ENCODE measurements at regions not wholly inside any gene's neighbourhood (a gene's known extent, or its start where the extent isn't known, plus 50 kb on each side); places are given as distances from the start of the nearest gene placed in this dataset.

DNA sequence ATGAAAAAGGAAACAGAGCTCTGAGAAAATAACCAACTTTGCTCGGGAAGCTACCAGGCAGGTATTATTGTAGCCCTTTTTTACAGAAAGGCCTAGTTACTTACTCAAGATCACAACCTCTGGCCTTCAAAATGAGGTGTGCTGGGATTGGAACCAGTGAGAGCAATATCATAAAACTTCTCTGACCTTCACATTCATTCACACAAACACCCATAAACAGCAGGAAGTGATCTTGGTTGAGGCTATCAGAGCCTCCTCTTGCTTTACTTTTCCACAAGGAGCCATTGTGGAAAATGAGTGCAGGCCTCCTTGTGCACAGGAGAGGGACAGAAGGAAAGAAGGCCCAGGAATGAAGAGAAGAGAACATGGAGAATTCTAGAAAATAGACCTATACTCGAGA is 204.5 kb upstream of the NPVF start:
- no peak for TF ChIP-seq CTCF (IDR thresholded peaks at IDR 0.05)
- H3K4me1 Mint-ChIP-seq (ENCODE audit: low read depth), result peaks cover 22% of the 10 kb centered on the region
- no peak overlapping the region for H3K27ac Mint-ChIP-seq (ENCODE audit: unreplicated experiment)
- no peak overlapping the region for H3K4me3 Mint-ChIP-seq (ENCODE audit: unreplicated experiment)
- no peak for DNase-seq (ENCODE audit: low spot score)
- H3K36me3 Mint-ChIP-seq (ENCODE audit: low read depth), result no peaks in the 10 kb centered on the region
- peaks cover 4% of the 10 kb centered on the region for H3K27me3 Mint-ChIP-seq (ENCODE audit: low read depth)
- no peaks in the 10 kb centered on the region for H3K9me3 Mint-ChIP-seq (ENCODE audit: low read depth)

GRCh38 chr7:25436413-25436812 is 208.1 kb upstream of the NPVF start:
- H3K9me3 Mint-ChIP-seq (ENCODE audit: low read depth), result peaks cover 33% of the 10 kb centered on the region
- TF ChIP-seq CTCF (IDR thresholded peaks at IDR 0.05), result no peak
- DNase-seq (ENCODE audit: low spot score), result no peak

DNA sequence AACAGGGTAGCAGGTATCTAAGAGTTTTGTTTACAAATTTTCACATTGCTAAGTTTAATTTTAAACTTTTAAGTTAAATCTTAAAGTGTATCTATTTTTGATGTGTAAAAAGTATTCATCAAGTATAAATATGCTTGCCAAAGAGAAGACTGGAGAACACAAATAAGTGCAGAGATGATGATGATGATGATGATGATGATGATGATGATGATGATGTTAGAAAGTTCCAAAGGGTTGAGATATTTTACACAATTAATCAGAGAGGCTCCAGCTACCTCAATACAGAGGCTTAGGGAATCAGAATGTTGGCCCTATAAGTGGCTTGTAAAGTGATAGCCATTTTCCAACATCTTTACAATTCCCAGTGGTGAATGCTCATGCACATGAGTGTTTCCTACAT is 209.0 kb upstream of the NPVF start:
- TF ChIP-seq CTCF (IDR thresholded peaks at IDR 0.05), result no peak
- H3K4me3 Mint-ChIP-seq (ENCODE audit: unreplicated experiment), result no peak overlapping the region
- DNase-seq (ENCODE audit: low spot score), result no peak
- H3K36me3 Mint-ChIP-seq (ENCODE audit: low read depth), result peaks cover 19% of the 10 kb centered on the region
- H3K27ac Mint-ChIP-seq (ENCODE audit: unreplicated experiment), result no peak overlapping the region
- peaks cover 41% of the 10 kb centered on the region for H3K9me3 Mint-ChIP-seq (ENCODE audit: low read depth)
- peaks cover 4% of the 10 kb centered on the region for H3K27me3 Mint-ChIP-seq (ENCODE audit: low read depth)
- H3K4me1 Mint-ChIP-seq (ENCODE audit: low read depth), result peaks cover 8% of the 10 kb centered on the region

More at GRCh38 chr7:25436413-25436812, 208.1 kb upstream of the NPVF start:
- H3K4me1 Mint-ChIP-seq (ENCODE audit: low read depth), result peaks cover 8% of the 10 kb centered on the region
- peaks cover 4% of the 10 kb centered on the region for H3K27me3 Mint-ChIP-seq (ENCODE audit: low read depth)
- no peak overlapping the region for H3K4me3 Mint-ChIP-seq (ENCODE audit: unreplicated experiment)
- H3K36me3 Mint-ChIP-seq (ENCODE audit: low read depth), result peaks cover 15% of the 10 kb centered on the region
- H3K27ac Mint-ChIP-seq (ENCODE audit: unreplicated experiment), result no peak overlapping the region

DNA sequence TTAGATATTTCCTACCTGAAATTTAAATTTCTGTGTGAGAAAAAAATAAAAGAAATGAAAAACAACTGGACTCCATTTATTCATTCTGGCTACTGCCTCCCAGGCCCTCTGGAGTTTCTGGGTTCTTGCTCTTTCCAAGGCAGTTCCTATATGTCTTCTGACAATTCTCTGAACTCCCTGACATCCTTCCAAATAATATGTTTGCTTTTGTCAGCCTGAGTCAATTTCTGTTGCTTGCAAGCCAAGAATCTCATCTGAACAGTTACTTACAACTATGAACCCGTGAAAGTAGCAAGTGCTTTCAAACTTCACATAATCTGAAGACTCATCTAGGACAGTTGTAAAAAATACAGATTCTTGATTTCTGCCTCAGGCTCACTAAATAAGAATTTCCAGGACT is 216.7 kb upstream of the NPVF start:
- no peak for DNase-seq (ENCODE audit: low spot score)
- no peaks in the 10 kb centered on the region for H3K4me1 Mint-ChIP-seq (ENCODE audit: low read depth)
- no peak overlapping the region for H3K27ac Mint-ChIP-seq (ENCODE audit: unreplicated experiment)
- TF ChIP-seq CTCF (IDR thresholded peaks at IDR 0.05), result no peak
- no peak overlapping the region for H3K4me3 Mint-ChIP-seq (ENCODE audit: unreplicated experiment)
- peaks cover 40% of the 10 kb centered on the region for H3K9me3 Mint-ChIP-seq (ENCODE audit: low read depth)
- H3K27me3 Mint-ChIP-seq (ENCODE audit: low read depth), result no peaks in the 10 kb centered on the region
- H3K36me3 Mint-ChIP-seq (ENCODE audit: low read depth), result peaks cover 21% of the 10 kb centered on the region

GRCh38 chr7:25448301-25448700 is 220.0 kb upstream of the NPVF start:
- Mint-ChIP-seq H3K4me1 (ENCODE audit: low read depth) (no peaks in the 10 kb centered on the region), H3K4me3 (ENCODE audit: unreplicated experiment) (no peak overlapping the region), H3K36me3 (ENCODE audit: low read depth) (peaks cover 1% of the 10 kb centered on the region), H3K27me3 (ENCODE audit: low read depth) (peaks cover 2% of the 10 kb centered on the region), H3K27ac (ENCODE audit: unreplicated experiment) (no peak overlapping the region), H3K9me3 (ENCODE audit: low read depth) (peaks cover 9% of the 10 kb centered on the region)
- DNase-seq (ENCODE audit: low spot score), result no peak
- TF ChIP-seq CTCF (IDR thresholded peaks at IDR 0.05), result no peak

Data from chondrocyte (in vitro differentiated cells).